Suprapubic skin (tissue), 3 donors: ENCODE measurements at regions not wholly inside any gene's neighbourhood (a gene's known extent, or its start where the extent isn't known, plus 50 kb on each side); places are given as distances from the start of the nearest gene placed in this dataset.

Experiments
- CTCF ChIP-seq, 2 donors: fragments of 200-600 bp in 1 of 2; fragments of 450-650 bp in 1 of 2; sonication (generic) in 1 of 2; IDR thresholded peaks; one replicate each; pipeline ENCODE4 v1.5.1; 2016 to 2019; ENCODE audit warnings: antibody characterized with exemption in 2 of 2, mild to moderate bottlenecking in 1 of 2, moderate library complexity in 1 of 2
- POLR2A ChIP-seq, 2 donors: fragments of 450-650 bp; IDR thresholded peaks; one replicate each; pipeline ENCODE4 v1.6.1; 2017; ENCODE audit warnings: antibody characterized with exemption in 2 of 2, mild to moderate bottlenecking in 2 of 2, moderate library complexity in 2 of 2

- TF ChIP-seq POLR2A (IDR thresholded peaks at IDR 0.05): no peak
- TF ChIP-seq CTCF (IDR thresholded peaks at IDR 0.05): no peak
These were observed 563.8 kb downstream of the TLE1 start for GRCh38 chr9:81125446-81126092.
